ENCODE measurements at regions not wholly inside any gene's neighbourhood (a gene's known extent, or its start where the extent isn't known, plus 50 kb on each side); places are given as distances from the start of the nearest gene placed in this dataset.

DNA sequence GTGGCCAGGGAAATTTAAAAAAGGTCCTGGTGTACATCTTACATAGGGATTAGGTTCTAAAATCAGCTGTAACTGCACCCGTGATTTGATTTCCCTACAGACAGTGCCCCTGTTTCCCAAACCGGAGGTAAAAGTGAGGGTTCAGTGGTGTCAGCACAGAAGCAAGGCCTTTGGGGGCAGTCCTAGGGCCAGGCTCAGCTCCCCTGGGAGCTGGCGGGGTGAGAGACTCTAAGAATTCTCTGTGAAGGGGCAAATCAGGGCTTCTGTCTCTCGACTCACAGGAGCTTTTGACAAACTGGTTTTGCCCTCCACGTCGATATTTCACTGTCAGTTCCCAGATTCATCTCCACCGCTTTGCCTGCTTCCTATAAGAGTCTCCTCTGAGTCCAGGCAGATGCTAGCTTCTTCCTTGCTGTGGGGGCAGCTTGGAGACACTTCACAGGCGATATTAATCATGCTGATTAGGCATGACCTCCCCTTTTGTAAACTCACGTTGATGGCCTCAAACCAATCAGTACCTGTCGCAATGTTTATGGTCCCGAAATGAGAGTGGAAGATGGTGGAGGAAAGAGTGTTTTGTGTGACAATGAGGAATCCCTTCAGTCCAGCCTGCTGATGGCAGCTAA lies 234.2 kb upstream of the TOX3 start:
- no peaks in the 10 kb centered on the region for H3K9me3 ChIP-seq (ENCODE audit: insufficient read depth, low read depth, low read length)

DNA sequence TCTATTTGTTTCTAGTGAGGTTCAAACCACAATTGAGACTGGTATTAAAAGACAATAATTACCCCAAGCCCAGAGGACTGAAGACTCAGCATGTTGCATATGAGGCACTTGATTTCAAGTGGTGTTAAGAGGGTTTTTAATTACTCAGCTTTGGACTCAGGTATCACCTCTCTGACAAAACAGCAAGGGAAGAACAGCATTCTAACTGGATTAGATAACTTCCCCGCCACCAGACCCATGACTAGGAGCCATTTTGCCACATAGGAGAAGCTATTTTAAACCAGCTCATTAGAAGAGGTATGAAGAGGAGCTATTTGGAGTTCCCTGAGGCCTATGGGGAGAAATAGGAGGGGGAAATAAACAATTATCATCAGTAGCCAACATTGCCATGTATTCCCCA lies 226.1 kb upstream of the TOX3 start:
- Histone ChIP-seq H3K79me2 (ENCODE audit: insufficient read depth, low read length) (no peaks in the 10 kb centered on the region), H3K36me3 (ENCODE audit: insufficient read depth, low read length) (no peaks in the 10 kb centered on the region), H2AFZ (ENCODE audit: low read length) (no peak overlapping the region), H3K9ac (ENCODE audit: low read depth, low read length, poor library complexity, severe bottlenecking) (no peak overlapping the region), H3K4me1 (ENCODE audit: insufficient read depth, low read length, poor library complexity, severe bottlenecking) (no peaks in the 10 kb centered on the region), H3K4me3 (ENCODE audit: low read length, poor library complexity, severe bottlenecking) (no peak overlapping the region), H3K9me2 (replicated peaks; ENCODE audit: low read depth, low read length) (no peaks in the 10 kb centered on the region), H3K27me3 (ENCODE audit: insufficient read depth, low read length, poor library complexity, severe bottlenecking) (no peaks in the 10 kb centered on the region), H3K4me2 (ENCODE audit: low read depth, low read length, poor library complexity, severe bottlenecking) (no peak overlapping the region), H3K9me3 (ENCODE audit: insufficient read depth, low read depth, low read length) (no peaks in the 10 kb centered on the region), H3F3A (ENCODE audit: low read depth) (no peaks in the 10 kb centered on the region), H4K20me1 (ENCODE audit: insufficient read depth, low read length, poor library complexity, severe bottlenecking) (no peaks in the 10 kb centered on the region)
- no peak for TF ChIP-seq EZH2phosphoT487 (IDR thresholded peaks at IDR 0.05; ENCODE audit: borderline replicate concordance)
- TF ChIP-seq, protein P1, sequence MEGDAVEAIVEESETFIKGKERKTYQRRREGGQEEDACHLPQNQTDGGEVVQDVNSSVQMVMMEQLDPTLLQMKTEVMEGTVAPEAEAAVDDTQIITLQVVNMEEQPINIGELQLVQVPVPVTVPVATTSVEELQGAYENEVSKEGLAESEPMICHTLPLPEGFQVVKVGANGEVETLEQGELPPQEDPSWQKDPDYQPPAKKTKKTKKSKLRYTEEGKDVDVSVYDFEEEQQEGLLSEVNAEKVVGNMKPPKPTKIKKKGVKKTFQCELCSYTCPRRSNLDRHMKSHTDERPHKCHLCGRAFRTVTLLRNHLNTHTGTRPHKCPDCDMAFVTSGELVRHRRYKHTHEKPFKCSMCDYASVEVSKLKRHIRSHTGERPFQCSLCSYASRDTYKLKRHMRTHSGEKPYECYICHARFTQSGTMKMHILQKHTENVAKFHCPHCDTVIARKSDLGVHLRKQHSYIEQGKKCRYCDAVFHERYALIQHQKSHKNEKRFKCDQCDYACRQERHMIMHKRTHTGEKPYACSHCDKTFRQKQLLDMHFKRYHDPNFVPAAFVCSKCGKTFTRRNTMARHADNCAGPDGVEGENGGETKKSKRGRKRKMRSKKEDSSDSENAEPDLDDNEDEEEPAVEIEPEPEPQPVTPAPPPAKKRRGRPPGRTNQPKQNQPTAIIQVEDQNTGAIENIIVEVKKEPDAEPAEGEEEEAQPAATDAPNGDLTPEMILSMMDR (conservative IDR thresholded peaks at IDR 0.05; ENCODE audit: low read length): no peak

More for the DNA sequence above, 234.2 kb upstream of the TOX3 start:
- Histone ChIP-seq H3F3A (ENCODE audit: low read depth) (no peaks in the 10 kb centered on the region), H3K27me3 (ENCODE audit: insufficient read depth, low read length, poor library complexity, severe bottlenecking) (no peaks in the 10 kb centered on the region), H3K4me3 (ENCODE audit: low read length, poor library complexity, severe bottlenecking) (no peak overlapping the region), H3K36me3 (ENCODE audit: insufficient read depth, low read length) (no peaks in the 10 kb centered on the region), H4K20me1 (ENCODE audit: insufficient read depth, low read length, poor library complexity, severe bottlenecking) (no peaks in the 10 kb centered on the region), H3K79me2 (ENCODE audit: insufficient read depth, low read length) (no peaks in the 10 kb centered on the region), H3K9me2 (replicated peaks; ENCODE audit: low read depth, low read length) (no peaks in the 10 kb centered on the region), H3K9ac (ENCODE audit: low read depth, low read length, poor library complexity, severe bottlenecking) (no peak overlapping the region), H2AFZ (ENCODE audit: low read length) (no peak overlapping the region), H3K4me2 (ENCODE audit: low read depth, low read length, poor library complexity, severe bottlenecking) (no peak overlapping the region), H3K4me1 (ENCODE audit: insufficient read depth, low read length, poor library complexity, severe bottlenecking) (no peaks in the 10 kb centered on the region)
- TF ChIP-seq, protein P1 (conservative IDR thresholded peaks at IDR 0.05; ENCODE audit: low read length): no peak
- TF ChIP-seq EZH2phosphoT487 (IDR thresholded peaks at IDR 0.05; ENCODE audit: borderline replicate concordance): no peak

DNA sequence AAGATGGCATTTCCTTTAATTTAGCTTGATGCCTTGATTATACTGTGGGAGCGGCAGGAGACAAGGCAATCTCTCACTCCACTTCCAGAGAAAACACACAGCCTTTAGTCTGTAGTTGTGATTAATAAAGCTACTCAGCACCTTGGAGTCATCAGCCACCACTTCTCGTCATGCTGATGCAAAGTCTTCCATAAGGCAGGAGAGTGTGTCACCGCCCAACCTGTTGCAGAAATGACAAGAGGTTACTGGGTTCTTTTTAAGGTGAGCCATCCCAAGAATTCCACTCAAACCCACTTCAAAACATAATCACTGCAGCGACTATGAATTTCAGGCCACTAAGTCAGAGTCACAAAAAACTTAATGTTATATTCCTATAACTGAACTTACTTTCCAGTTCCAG lies 223.9 kb upstream of the TOX3 start:
- Histone ChIP-seq H3K4me2 (ENCODE audit: low read depth, low read length, poor library complexity, severe bottlenecking) (no peak overlapping the region), H3K4me1 (ENCODE audit: insufficient read depth, low read length, poor library complexity, severe bottlenecking) (no peaks in the 10 kb centered on the region), H4K20me1 (ENCODE audit: insufficient read depth, low read length, poor library complexity, severe bottlenecking) (no peaks in the 10 kb centered on the region), H3K9ac (ENCODE audit: low read depth, low read length, poor library complexity, severe bottlenecking) (no peak overlapping the region), H3K4me3 (ENCODE audit: low read length, poor library complexity, severe bottlenecking) (no peak overlapping the region), H3K27me3 (ENCODE audit: insufficient read depth, low read length, poor library complexity, severe bottlenecking) (no peaks in the 10 kb centered on the region), H3F3A (ENCODE audit: low read depth) (no peaks in the 10 kb centered on the region), H2AFZ (ENCODE audit: low read length) (no peak overlapping the region), H3K79me2 (ENCODE audit: insufficient read depth, low read length) (no peaks in the 10 kb centered on the region), H3K9me2 (replicated peaks; ENCODE audit: low read depth, low read length) (no peaks in the 10 kb centered on the region), H3K9me3 (ENCODE audit: insufficient read depth, low read depth, low read length) (no peaks in the 10 kb centered on the region), H3K36me3 (ENCODE audit: insufficient read depth, low read length) (no peaks in the 10 kb centered on the region)
- TF ChIP-seq EZH2phosphoT487 (IDR thresholded peaks at IDR 0.05; ENCODE audit: borderline replicate concordance): no peak
- TF ChIP-seq, protein P1 (conservative IDR thresholded peaks at IDR 0.05; ENCODE audit: low read length): no peak

All from Loucy (cell line).